OCI-LY3 (cell line): ENCODE measurements at regions not wholly inside any gene's neighbourhood (a gene's known extent, or its start where the extent isn't known, plus 50 kb on each side); places are given as distances from the start of the nearest gene placed in this dataset.

Experiments
- EZH2phosphoT487 ChIP-seq: fragments of 200-600 bp; shearing (Covaris generic); IDR thresholded peaks from 2 replicates; pipeline ENCODE4 v1.6.1; 2018; ENCODE audit warnings: antibody characterized with exemption, mixed run types, low read depth
- TF ChIP-seq, protein P1 (sequence below): fragments of 200-600, 300-600 bp; sonication (generic); IDR thresholded peaks from 2 replicates; pipeline ENCODE4 v1.5.1; 2014; ENCODE audit warnings: antibody characterized with exemption, low read length, low read depth

DNA sequence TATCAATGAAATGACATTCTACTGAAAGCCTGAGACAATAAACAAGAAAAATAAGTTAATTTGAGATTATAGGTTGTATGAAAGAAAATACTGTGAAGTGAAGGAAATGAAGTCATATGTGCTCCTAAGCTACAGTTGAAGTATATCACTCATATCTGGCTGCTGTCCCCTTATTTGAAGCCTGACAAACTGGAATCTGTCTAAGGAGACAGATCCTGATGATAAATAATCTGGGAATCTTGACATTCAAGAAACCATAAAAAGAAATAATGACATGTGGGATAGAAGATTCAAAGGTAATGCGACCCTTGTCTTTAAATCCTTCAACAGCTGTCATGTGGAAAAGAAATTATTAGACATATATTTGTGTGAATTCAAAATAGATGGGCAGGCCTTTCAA is 424.5 kb upstream of the LMCD1 start:
- TF ChIP-seq, protein P1, sequence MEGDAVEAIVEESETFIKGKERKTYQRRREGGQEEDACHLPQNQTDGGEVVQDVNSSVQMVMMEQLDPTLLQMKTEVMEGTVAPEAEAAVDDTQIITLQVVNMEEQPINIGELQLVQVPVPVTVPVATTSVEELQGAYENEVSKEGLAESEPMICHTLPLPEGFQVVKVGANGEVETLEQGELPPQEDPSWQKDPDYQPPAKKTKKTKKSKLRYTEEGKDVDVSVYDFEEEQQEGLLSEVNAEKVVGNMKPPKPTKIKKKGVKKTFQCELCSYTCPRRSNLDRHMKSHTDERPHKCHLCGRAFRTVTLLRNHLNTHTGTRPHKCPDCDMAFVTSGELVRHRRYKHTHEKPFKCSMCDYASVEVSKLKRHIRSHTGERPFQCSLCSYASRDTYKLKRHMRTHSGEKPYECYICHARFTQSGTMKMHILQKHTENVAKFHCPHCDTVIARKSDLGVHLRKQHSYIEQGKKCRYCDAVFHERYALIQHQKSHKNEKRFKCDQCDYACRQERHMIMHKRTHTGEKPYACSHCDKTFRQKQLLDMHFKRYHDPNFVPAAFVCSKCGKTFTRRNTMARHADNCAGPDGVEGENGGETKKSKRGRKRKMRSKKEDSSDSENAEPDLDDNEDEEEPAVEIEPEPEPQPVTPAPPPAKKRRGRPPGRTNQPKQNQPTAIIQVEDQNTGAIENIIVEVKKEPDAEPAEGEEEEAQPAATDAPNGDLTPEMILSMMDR = no peak
- TF ChIP-seq EZH2phosphoT487 = no peak
